H1 (cell line): ENCODE measurements at regions not wholly inside any gene's neighbourhood (a gene's known extent, or its start where the extent isn't known, plus 50 kb on each side); places are given as distances from the start of the nearest gene placed in this dataset.

Source experiments
- CTCF ChIA-PET: fragments of 300-600 bp; sonication (Branson Sonifier 250); formaldehyde crosslinking; loops from one replicate; lab custom pipeline; 2021; ENCODE audit not compliant: partially characterized antibody; lab: Charles Lee
- POLR2A ChIA-PET: fragments of 300-600 bp; sonication (Branson Sonifier 250); formaldehyde crosslinking; loops from one replicate; lab custom pipeline; 2021; ENCODE audit warnings: inconsistent platforms; ENCODE audit not compliant: partially characterized antibody; lab: Charles Lee
- DNase-seq, 2 experiments: peaks; one replicate each; pipeline versions ENCODE4 v3.0.0 to v3.0.0-alpha.2; 2010 to 2022; ENCODE audit warnings: low spot score in 2 of 2, low read depth in 1 of 2, mixed read lengths in 1 of 2
- FAIRE-seq: peaks from 2 replicates; lab custom pipeline; 2011; peaks lifted over from hg19 to GRCh38; lab: Jason Lieb, UNC
- H2AFZ ChIP-seq: 2 replicates; pipeline ENCODE4 v1.8.1; 2012; ENCODE audit warnings: low read length, inconsistent platforms
- H2AK5ac ChIP-seq: 2 replicates; pipeline ENCODE4 v1.6.1; 2013; ENCODE audit warnings: low read depth, low read length
- H2BK120ac ChIP-seq: replicated peaks from 2 replicates; pipeline ENCODE3; 2013; ENCODE audit warnings: low read depth, low read length, inconsistent platforms
- H2BK12ac ChIP-seq: 2 replicates; pipeline ENCODE4 v1.6.1; 2013; ENCODE audit warnings: low read depth, low read length
- H2BK15ac ChIP-seq: 2 replicates; pipeline ENCODE4 v1.6.1; 2013; ENCODE audit warnings: low read length
- H2BK20ac ChIP-seq: 2 replicates; pipeline ENCODE4 v1.6.1; 2013; ENCODE audit warnings: low read length
- H2BK5ac ChIP-seq: 2 replicates; pipeline ENCODE4 v1.6.1; 2013; ENCODE audit warnings: low read depth, low read length
- H3K14ac ChIP-seq: 2 replicates; pipeline ENCODE4 v1.6.1; 2013; ENCODE audit warnings: inconsistent platforms; ENCODE audit not compliant: insufficient read length
- H3K18ac ChIP-seq: 2 replicates; pipeline ENCODE4 v1.6.1; 2013; ENCODE audit warnings: low read length; ENCODE audit errors: extremely low read depth
- H3K23ac ChIP-seq: 2 replicates; pipeline ENCODE4 v1.6.1; 2013; ENCODE audit warnings: inconsistent platforms; ENCODE audit not compliant: insufficient read length
- H3K23me2 ChIP-seq: 2 replicates; pipeline ENCODE4 v1.6.1; 2013; ENCODE audit warnings: low read depth, low read length
- H3K27ac ChIP-seq: 2 replicates; pipeline ENCODE4 v1.6.1; 2011; ENCODE audit warnings: low read depth, low read length, inconsistent platforms
- H3K27me3 ChIP-seq, 4 experiments: replicated peaks in 1 of 4; 1 replicate in 1 of 4; 2 replicates in 3 of 4; pipeline versions ENCODE4 v1.6.1 to v1.8.1; 2011 to 2013; ENCODE audit warnings: low read length in 3 of 4, mild to moderate bottlenecking in 3 of 4, inconsistent platforms in 2 of 4, mixed read lengths in 2 of 4, moderate library complexity in 1 of 4; ENCODE audit not compliant: control insufficient read depth in 3 of 4, insufficient read depth in 3 of 4; ENCODE audit errors: extremely low read depth in 1 of 4
- H3K36me3 ChIP-seq, 4 experiments: 2 replicates each; pipeline versions ENCODE4 v1.6.1 to v1.8.1; 2011 to 2013; ENCODE audit warnings: mild to moderate bottlenecking in 4 of 4, low read length in 3 of 4, moderate library complexity in 2 of 4, control low read depth in 1 of 4, inconsistent platforms in 1 of 4; ENCODE audit not compliant: insufficient read depth in 4 of 4, control insufficient read depth in 2 of 4
- H3K4ac ChIP-seq: replicated peaks from 2 replicates; pipeline ENCODE3; 2013; ENCODE audit warnings: low read length, low read depth, mixed read lengths, inconsistent platforms; ENCODE audit not compliant: insufficient read length
- H3K4me1 ChIP-seq, 4 experiments: replicated peaks in 1 of 4; 1 replicate in 1 of 4; 2 replicates in 3 of 4; pipeline versions ENCODE4 v1.6.1 to v1.8.1; 2011 to 2013; ENCODE audit warnings: low read length in 3 of 4, inconsistent platforms in 2 of 4, mixed read lengths in 1 of 4; ENCODE audit not compliant: insufficient read depth in 4 of 4, control insufficient read depth in 3 of 4
- H3K4me2 ChIP-seq, 2 experiments: 2 replicates each; pipeline versions ENCODE4 v1.6.1 to v1.8.1; 2011 to 2013; ENCODE audit warnings: low read depth in 2 of 2, low read length in 2 of 2, control low read depth in 1 of 2, inconsistent platforms in 1 of 2, mild to moderate bottlenecking in 1 of 2; ENCODE audit not compliant: insufficient read depth in 1 of 2
- H3K4me3 ChIP-seq, 4 experiments: fragments of 200-600, 300-600 bp in 1 of 4; sonication (generic), shearing (Covaris generic), sonication (Bioruptor Twin) in 1 of 4; 2 replicates each; pipeline versions ENCODE4 v1.5.1 to v1.8.1; 2011 to 2016; ENCODE audit warnings: low read length in 4 of 4, low read depth in 3 of 4, control low read depth in 2 of 4, inconsistent platforms in 2 of 4, mild to moderate bottlenecking in 2 of 4, mixed read lengths in 1 of 4, moderate library complexity in 1 of 4; ENCODE audit not compliant: insufficient read depth in 2 of 4; ENCODE audit errors: extremely low read depth in 1 of 4
- H3K56ac ChIP-seq: replicated peaks from 2 replicates; pipeline ENCODE3; 2013; ENCODE audit warnings: low read depth, mild to moderate bottlenecking, mixed read lengths, low read length, inconsistent platforms; ENCODE audit not compliant: insufficient read length
- H3K79me1 ChIP-seq: 2 replicates; pipeline ENCODE4 v1.6.1; 2013; ENCODE audit warnings: low read depth, low read length, control low read depth
- H3K79me2 ChIP-seq, 2 experiments: 2 replicates each; pipeline versions ENCODE4 v1.6.1 to v1.8.1; 2012 to 2013; ENCODE audit warnings: low read length in 2 of 2, mild to moderate bottlenecking in 2 of 2, inconsistent platforms in 1 of 2; ENCODE audit not compliant: insufficient read depth in 2 of 2, control insufficient read depth in 1 of 2
- H3K9ac ChIP-seq, 4 experiments: replicated peaks in 1 of 4; 1 replicate in 1 of 4; 2 replicates in 3 of 4; pipeline versions ENCODE4 v1.6.1 to v1.8.1; 2011 to 2013; ENCODE audit warnings: low read depth in 3 of 4, low read length in 3 of 4, control low read depth in 2 of 4, mild to moderate bottlenecking in 2 of 4, moderate library complexity in 2 of 4, inconsistent platforms in 1 of 4; ENCODE audit errors: extremely low read depth in 1 of 4
- H3K9me3 ChIP-seq, 2 experiments: 2 replicates each; pipeline versions ENCODE4 v1.6.1 to v1.8.1; 2012 to 2013; ENCODE audit warnings: mild to moderate bottlenecking in 2 of 2, moderate library complexity in 2 of 2, control low read depth in 1 of 2, inconsistent platforms in 1 of 2, low read depth in 1 of 2, low read length in 1 of 2, mixed read lengths in 1 of 2; ENCODE audit not compliant: insufficient read depth in 2 of 2
- H4K20me1 ChIP-seq, 2 experiments: replicated peaks in 1 of 2; 2 replicates each; pipeline versions ENCODE3 to v1.8.1; 2011 to 2013; ENCODE audit warnings: inconsistent platforms in 2 of 2, low read length in 2 of 2, mild to moderate bottlenecking in 1 of 2; ENCODE audit not compliant: insufficient read depth in 2 of 2, control insufficient read depth in 1 of 2
- H4K5ac ChIP-seq: 2 replicates; pipeline ENCODE4 v1.6.1; 2013; ENCODE audit warnings: low read length, low read depth, mixed read lengths, inconsistent platforms; ENCODE audit not compliant: insufficient read length
- H4K8ac ChIP-seq: 2 replicates; pipeline ENCODE4 v1.8.0; 2013; ENCODE audit warnings: mild to moderate bottlenecking, moderate library complexity, low read length, inconsistent platforms; ENCODE audit not compliant: insufficient read depth; ENCODE audit errors: extremely low read depth
- H4K91ac ChIP-seq: replicated peaks from 2 replicates; pipeline ENCODE3; 2013; ENCODE audit warnings: low read length, mixed read lengths, inconsistent platforms; ENCODE audit not compliant: insufficient read length
- FOSL1 ChIP-seq: IDR thresholded peaks from 2 replicates; pipeline ENCODE4 v1.6.1; 2011; ENCODE audit warnings: mild to moderate bottlenecking, low read depth, low read length, moderate library complexity; ENCODE audit not compliant: insufficient read depth
- RAD21 ChIP-seq, 2 experiments: IDR thresholded peaks in 1 of 2; conservative IDR thresholded peaks in 1 of 2; 2 replicates each; pipeline ENCODE4 v1.6.1; 2011; ENCODE audit warnings: low read depth in 2 of 2, low read length in 2 of 2, improper control_type of control experiment in 1 of 2, inconsistent platforms in 1 of 2, mild to moderate bottlenecking in 1 of 2, moderate library complexity in 1 of 2
- RXRA ChIP-seq: IDR thresholded peaks from 2 replicates; pipeline ENCODE4 v1.6.1; 2011; ENCODE audit warnings: low read depth, mild to moderate bottlenecking, low read length, moderate library complexity; ENCODE audit not compliant: insufficient read depth
- SP2 ChIP-seq: IDR thresholded peaks from 2 replicates; pipeline ENCODE4 v1.6.1; 2012; ENCODE audit warnings: mild to moderate bottlenecking, low read length, inconsistent platforms
- WGBS, 2 experiments: shearing (Covaris generic) in 1 of 2; methylation state at CpG; one replicate each; pipeline versions ENCODE4 v1.1.6 to v1.1.7; 2013 to 2015; ENCODE audit warnings: low lambda C conversion rate in 2 of 2, mixed read lengths in 2 of 2, inconsistent platforms in 1 of 2, low coverage in 1 of 2, missing lambda C conversion rate in 1 of 2; ENCODE audit not compliant: insufficient replicate concordance in 2 of 2, insufficient coverage in 1 of 2, insufficient read length in 1 of 2; ENCODE audit errors: extremely low coverage in 1 of 2, missing lambda C conversion rate in 1 of 2; 5-methylcytosine and 5-hydroxymethylcytosine counted together
- TF ChIP-seq, protein P1 (sequence below): IDR thresholded peaks from 2 replicates; pipeline ENCODE4 v1.6.1; 2012; ENCODE audit warnings: inconsistent platforms

GRCh38 chr17:20825539-20825938, 217.3 kb downstream of the USP22 start:
- Histone ChIP-seq H2AK5ac (no peak overlapping the region), H3K36me3 (no peaks in the 10 kb centered on the region), H4K20me1 (no peaks in the 10 kb centered on the region), H2BK15ac (no peak overlapping the region), H3K4me3 (no peak overlapping the region), H3K27me3 (no peaks in the 10 kb centered on the region), H2BK5ac (no peak overlapping the region), H4K91ac (no peak overlapping the region), H4K8ac (no peak overlapping the region), H3K4me1 (no peaks in the 10 kb centered on the region), H3K9ac (no peak overlapping the region), H3K23ac (no peak overlapping the region), H2BK120ac (no peak overlapping the region), H3K9me3 (no peaks in the 10 kb centered on the region), H3K79me2 (no peaks in the 10 kb centered on the region), H3K18ac (no peak overlapping the region), H3K14ac (no peak overlapping the region), H3K4me2 (no peak overlapping the region), H2BK20ac (no peak overlapping the region), H3K27ac (no peak overlapping the region), H3K23me2 (no peaks in the 10 kb centered on the region), H3K56ac (no peak overlapping the region), H2AFZ (no peak overlapping the region), H4K5ac (no peak overlapping the region), H3K79me1 (no peaks in the 10 kb centered on the region), H3K4ac (no peak overlapping the region), H2BK12ac (no peak overlapping the region)
- FAIRE-seq (no peak), DNase-seq (no peak)
- TF ChIP-seq RAD21 (IDR thresholded peaks at IDR 0.05 in 1 of 2, conservative IDR thresholded peaks at IDR 0.05 in 1 of 2; ENCODE audit: low read depth in 2 of 2, low read length in 2 of 2) (no peak), RXRA (no peak), FOSL1 (no peak), SP2 (no peak)
- TF ChIP-seq, protein P1, sequence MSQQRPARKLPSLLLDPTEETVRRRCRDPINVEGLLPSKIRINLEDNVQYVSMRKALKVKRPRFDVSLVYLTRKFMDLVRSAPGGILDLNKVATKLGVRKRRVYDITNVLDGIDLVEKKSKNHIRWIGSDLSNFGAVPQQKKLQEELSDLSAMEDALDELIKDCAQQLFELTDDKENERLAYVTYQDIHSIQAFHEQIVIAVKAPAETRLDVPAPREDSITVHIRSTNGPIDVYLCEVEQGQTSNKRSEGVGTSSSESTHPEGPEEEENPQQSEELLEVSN = no peak
- ChIA-PET POLR2A (interaction anchor here (1.4 kb wide), 1 partner anchor 42 kb away, joined by 4 read pairs; no protein-coding TSS in a partner anchor), CTCF (interaction anchor here (1.2 kb wide), 1 partner anchor 24 kb away, joined by 5 read pairs; no protein-coding TSS in a partner anchor)
- WGBS, 2 experiments = 92% methylated on average over 9 of the region's 9 CpGs; no CpG with 5 or more reads in 1 of the 2 experiments
